ENCODE measurements at regions not wholly inside any gene's neighbourhood (a gene's known extent, or its start where the extent isn't known, plus 50 kb on each side); places are given as distances from the start of the nearest gene placed in this dataset.

GRCh38 chr10:10829576-10829975 is 188.1 kb upstream of the CELF2 start:
- no peak for DNase-seq

- no peak for DNase-seq
These were observed 187.2 kb upstream of the CELF2 start for GRCh38 chr10:10830293-10830986.

- no peak for DNase-seq
These were observed 186.6 kb upstream of the CELF2 start for GRCh38 chr10:10831085-10831484.

GRCh38 chr10:10833955-10834354 is 183.7 kb upstream of the CELF2 start:
- no peak for DNase-seq

- no peak for DNase-seq
These were observed 173.4 kb upstream of the CELF2 start for GRCh38 chr10:10844251-10844650.

- no peak for DNase-seq
These were observed 172.5 kb upstream of the CELF2 start for GRCh38 chr10:10845185-10845584.

- no peak for DNase-seq
These were observed 171.7 kb upstream of the CELF2 start for GRCh38 chr10:10845826-10846503.

- DNase-seq, result no peak
These were observed 171.2 kb upstream of the CELF2 start for GRCh38 chr10:10846504-10846900.

- DNase-seq, result no peak
These were observed 170.3 kb upstream of the CELF2 start for GRCh38 chr10:10847387-10847786.

GRCh38 chr10:10848488-10849111 is 169.1 kb upstream of the CELF2 start:
- no peak for DNase-seq

- DNase-seq, result no peak
These were observed 168.4 kb upstream of the CELF2 start for GRCh38 chr10:10849306-10849705.

- DNase-seq, result no peak
These were observed 167.5 kb upstream of the CELF2 start for GRCh38 chr10:10850214-10850613.

- no peak for DNase-seq
These were observed 165.2 kb upstream of the CELF2 start for GRCh38 chr10:10852464-10852863.

- no peak for DNase-seq
These were observed 163.7 kb upstream of the CELF2 start for GRCh38 chr10:10853954-10854353.

GRCh38 chr10:10854725-10855124 is 162.9 kb upstream of the CELF2 start:
- DNase-seq, result no peak

- DNase-seq, result no peak
These were observed 162.5 kb upstream of the CELF2 start for GRCh38 chr10:10855151-10855581.

- no peak for DNase-seq
These were observed 157.2 kb upstream of the CELF2 start for GRCh38 chr10:10860455-10860976.

- no peak for DNase-seq
These were observed 152.4 kb upstream of the CELF2 start for GRCh38 chr10:10865303-10865702.

- DNase-seq, result no peak
These were observed 151.8 kb upstream of the CELF2 start for GRCh38 chr10:10865913-10866312.

GRCh38 chr10:10869592-10869991 is 148.1 kb upstream of the CELF2 start:
- no peak for DNase-seq

- DNase-seq, result no peak
These were observed 147.0 kb upstream of the CELF2 start for GRCh38 chr10:10870523-10871241.

GRCh38 chr10:10871352-10871751 is 146.3 kb upstream of the CELF2 start:
- DNase-seq, result no peak

- DNase-seq, result no peak
These were observed 145.5 kb upstream of the CELF2 start for GRCh38 chr10:10872035-10872673.

All from DMS79 treated with DMSO at 0.1 percent for 48 hours (cell line).